Cardiac septum (tissue), 1 donor: ENCODE measurements at regions not wholly inside any gene's neighbourhood (a gene's known extent, or its start where the extent isn't known, plus 50 kb on each side); places are given as distances from the start of the nearest gene placed in this dataset.
"Not testable (repeated sequence)": the region's sequence is repeated elsewhere in the genome, so short reads cannot be mapped to it uniquely, and the experiment has no call there.

Source experiments
- DNase-seq: peaks from one replicate; pipeline ENCODE4 v3.0.0-alpha.2; 2020; ENCODE audit warnings: low spot score
- intact Hi-C: fragments of 100-400 bp; cut with DNase I; formaldehyde crosslinking; loops from one replicate; pipeline ENCODE4 v1.14.0; 2022
- donor health status: DM: no; HTN: no; CAD: no.

GRCh38 chr5:51802551-51803184 is 419.4 kb downstream of the ISL1 start:
- intact Hi-C loops, result no loop called here
- no peak for DNase-seq

GRCh38 chr5:51806677-51807076 is 423.4 kb downstream of the ISL1 start:
- DNase-seq, result no peak
- intact Hi-C loops, result no loop called here

- DNase-seq, result no peak
- intact Hi-C loops, result no loop called here
Measured at GRCh38 chr5:51810592-51810991, 427.3 kb downstream of the ISL1 start.

GRCh38 chr5:51811883-51812471 is 428.7 kb downstream of the ISL1 start:
- no peak for DNase-seq
- intact Hi-C loops, result no loop called here

GRCh38 chr5:51814817-51815216 is 431.6 kb downstream of the ISL1 start:
- intact Hi-C loops, DNase-seq: not testable (repeated sequence)

GRCh38 chr5:51816427-51816826 is 433.2 kb downstream of the ISL1 start:
- intact Hi-C loops, result no loop called here
- DNase-seq, result no peak

GRCh38 chr5:51821697-51822096 is 438.4 kb downstream of the ISL1 start:
- intact Hi-C loops, result no loop called here

GRCh38 chr5:51829230-51829629 is 446.0 kb downstream of the ISL1 start:
- DNase-seq, result no peak
- intact Hi-C loops, result no loop called here

More at GRCh38 chr5:51821697-51822096, 438.4 kb downstream of the ISL1 start:
- DNase-seq, result no peak

- DNase-seq, result no peak
- intact Hi-C loops, result no loop called here
Measured at GRCh38 chr5:51829691-51830090, 446.4 kb downstream of the ISL1 start.

GRCh38 chr5:51832934-51833470 is 449.8 kb downstream of the ISL1 start:
- intact Hi-C loops, result no loop called here
- DNase-seq, result no peak

- DNase-seq, result no peak
- intact Hi-C loops, result no loop called here
Measured at GRCh38 chr5:51838459-51838858, 455.2 kb downstream of the ISL1 start.

- no peak for DNase-seq
- intact Hi-C loops, result no loop called here
Measured at GRCh38 chr5:51843893-51844292, 460.6 kb downstream of the ISL1 start.

- DNase-seq, result no peak
- intact Hi-C loops, result no loop called here
Measured at GRCh38 chr5:51846015-51846414, 462.8 kb downstream of the ISL1 start.

- no peak for DNase-seq
- intact Hi-C loops, result no loop called here
Measured at GRCh38 chr5:51859624-51860023, 476.4 kb downstream of the ISL1 start.

- intact Hi-C loops, result no loop called here
- DNase-seq, result no peak
Measured at GRCh38 chr5:51860532-51861018, 477.3 kb downstream of the ISL1 start.

GRCh38 chr5:51872144-51872543 is 488.9 kb downstream of the ISL1 start:
- intact Hi-C loops, result no loop called here
- no peak for DNase-seq

GRCh38 chr5:51881901-51882300 is 498.7 kb downstream of the ISL1 start:
- intact Hi-C loops, result no loop called here
- no peak for DNase-seq

- intact Hi-C loops, result no loop called here
Measured at GRCh38 chr5:51882647-51883046, 499.4 kb downstream of the ISL1 start.

GRCh38 chr5:51889703-51890102 is 506.5 kb downstream of the ISL1 start:
- intact Hi-C loops, result no loop called here
- DNase-seq, result no peak

More at GRCh38 chr5:51882647-51883046, 499.4 kb downstream of the ISL1 start:
- DNase-seq, result no peak

GRCh38 chr5:51890435-51891116 is 507.3 kb downstream of the ISL1 start:
- no peak for DNase-seq
- intact Hi-C loops, result no loop called here

- DNase-seq, result no peak
- intact Hi-C loops, result no loop called here
Measured at GRCh38 chr5:51892680-51893079, 509.4 kb downstream of the ISL1 start.
